GM21737 (cell line): ENCODE measurements at regions not wholly inside any gene's neighbourhood (a gene's known extent, or its start where the extent isn't known, plus 50 kb on each side); places are given as distances from the start of the nearest gene placed in this dataset.
A peak's percentile ranks its signal among the peaks of the same experiment; 100 is the strongest.
"Not testable (repeated sequence)": the region's sequence is repeated elsewhere in the genome, so short reads cannot be mapped to it uniquely, and the experiment has no call there.

Source experiments
- ATAC-seq: cut with Tn5 transposase; IDR thresholded peaks from one replicate; pipeline ENCODE4 v1.9.1; 2021; ENCODE audit warnings: mild to moderate bottlenecking, moderate library complexity; ENCODE audit not compliant: unreplicated experiment

- no peak for ATAC-seq
These were observed 138.6 kb downstream of the SPRY1 start for GRCh38 chr4:123535037-123535748.

DNA sequence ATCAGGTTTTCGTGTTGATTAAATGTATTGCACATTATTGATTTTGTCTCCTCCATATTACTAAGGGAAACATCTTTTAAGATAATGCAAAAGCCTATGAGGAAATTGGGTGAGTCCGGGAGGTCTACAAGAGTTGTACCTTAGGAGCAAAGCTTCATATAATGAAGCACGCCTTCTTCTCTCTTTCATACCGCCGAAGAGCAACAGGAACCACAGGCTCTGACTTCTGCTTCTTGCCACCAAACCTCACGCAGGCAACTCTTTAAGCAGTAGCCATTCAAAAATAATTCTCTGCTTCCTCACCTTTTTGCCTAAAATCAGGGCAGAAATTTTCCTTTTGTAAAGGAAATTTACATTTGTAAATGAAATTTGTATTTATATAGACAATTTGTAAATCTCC is 139.6 kb downstream of the SPRY1 start:
- peak; percentile 68 for ATAC-seq

DNA sequence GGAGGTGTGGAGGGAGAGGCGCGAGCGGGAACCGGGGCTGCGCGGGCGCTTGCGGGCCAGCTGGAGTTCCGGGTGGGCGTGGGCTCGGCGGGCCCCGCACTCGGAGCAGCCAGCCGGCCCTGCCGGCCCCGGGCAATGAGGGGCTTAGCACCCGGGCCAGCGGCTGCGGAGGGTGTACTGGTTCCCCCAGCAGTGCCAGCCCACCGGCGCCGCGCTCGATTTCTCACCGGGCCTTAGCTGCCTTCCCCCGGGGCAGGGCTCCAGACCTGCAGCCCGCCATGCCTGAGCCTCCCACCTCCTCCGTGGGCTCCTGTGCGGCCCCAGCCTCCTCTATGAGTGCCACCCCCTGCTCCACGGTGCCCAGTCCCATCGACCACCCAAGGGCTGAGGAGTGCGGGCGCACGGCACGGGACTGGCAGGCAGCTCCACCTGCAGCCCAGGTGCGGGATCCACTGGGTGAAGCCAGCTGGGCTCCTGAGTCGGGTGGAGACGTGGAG is 141.4 kb downstream of the SPRY1 start:
- not testable (repeated sequence) for ATAC-seq

- no peak for ATAC-seq
These were observed 149.3 kb downstream of the SPRY1 start for GRCh38 chr4:123545667-123546572.

- no peak for ATAC-seq
These were observed 150.0 kb downstream of the SPRY1 start for GRCh38 chr4:123546573-123547060.

DNA sequence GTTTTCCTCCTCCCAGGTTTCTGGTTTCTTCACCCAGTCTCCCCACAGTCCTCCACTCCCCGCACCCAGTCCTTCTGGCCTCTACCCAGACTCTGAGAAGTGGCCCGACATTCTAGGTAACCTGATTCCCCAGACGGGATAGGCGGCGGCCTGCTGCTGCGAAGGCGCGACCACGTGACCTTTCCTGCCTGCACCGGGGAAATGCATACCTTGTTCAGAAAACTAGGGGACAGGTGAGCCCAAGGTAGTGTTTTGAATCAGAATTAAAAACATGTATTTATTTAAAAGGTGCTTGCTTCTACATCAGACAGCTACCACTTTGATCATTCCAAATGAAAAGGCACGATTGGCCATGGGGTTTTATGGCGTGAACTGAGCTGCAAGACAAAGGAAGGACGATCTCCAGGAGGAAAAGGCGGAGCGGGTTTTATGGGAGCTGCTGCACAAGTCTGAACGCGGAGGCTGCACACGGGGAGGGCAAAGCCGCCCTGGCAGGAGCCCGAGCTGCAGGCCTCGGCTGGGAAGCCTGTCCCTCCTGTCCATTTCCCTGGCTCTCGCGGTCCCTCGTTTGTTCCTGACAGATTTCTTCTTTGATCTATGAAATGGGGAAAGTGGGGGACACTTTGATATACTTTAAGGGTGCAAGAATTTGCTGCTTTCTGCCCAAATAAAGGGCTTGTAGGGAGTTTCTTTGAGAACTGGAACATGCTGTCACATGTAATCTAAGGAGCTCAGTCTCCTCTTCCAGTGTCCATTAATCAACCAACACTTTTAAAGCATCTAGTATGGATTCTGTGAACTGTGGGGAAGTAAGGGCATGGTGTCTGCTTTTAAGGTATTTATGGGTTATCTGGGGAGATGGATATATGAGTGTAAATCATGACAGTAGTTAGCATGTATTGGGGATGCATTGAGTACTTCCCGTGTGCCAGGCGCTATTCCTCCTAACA is 150.9 kb downstream of the SPRY1 start:
- no peak for ATAC-seq

DNA sequence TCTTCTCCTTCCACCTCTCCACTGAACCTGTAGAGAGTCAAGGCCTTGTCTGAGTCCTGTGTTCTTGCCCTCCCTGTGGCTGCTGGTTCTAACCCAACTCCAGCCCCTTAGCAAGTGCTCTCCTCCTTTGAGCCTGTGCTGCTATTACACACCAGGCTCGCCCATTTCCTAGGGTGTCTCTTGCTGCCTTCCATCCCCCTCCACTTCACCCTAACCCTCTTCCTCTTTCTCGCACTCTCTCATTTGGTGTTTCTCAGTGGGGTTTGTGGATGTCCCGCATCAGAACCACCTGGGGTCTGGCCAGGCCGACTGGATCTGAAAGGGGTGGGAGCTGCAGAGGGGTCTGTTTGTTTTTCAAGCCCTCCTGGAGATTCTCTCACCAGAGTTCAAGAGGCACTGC is 156.7 kb downstream of the SPRY1 start:
- ATAC-seq: no peak

DNA sequence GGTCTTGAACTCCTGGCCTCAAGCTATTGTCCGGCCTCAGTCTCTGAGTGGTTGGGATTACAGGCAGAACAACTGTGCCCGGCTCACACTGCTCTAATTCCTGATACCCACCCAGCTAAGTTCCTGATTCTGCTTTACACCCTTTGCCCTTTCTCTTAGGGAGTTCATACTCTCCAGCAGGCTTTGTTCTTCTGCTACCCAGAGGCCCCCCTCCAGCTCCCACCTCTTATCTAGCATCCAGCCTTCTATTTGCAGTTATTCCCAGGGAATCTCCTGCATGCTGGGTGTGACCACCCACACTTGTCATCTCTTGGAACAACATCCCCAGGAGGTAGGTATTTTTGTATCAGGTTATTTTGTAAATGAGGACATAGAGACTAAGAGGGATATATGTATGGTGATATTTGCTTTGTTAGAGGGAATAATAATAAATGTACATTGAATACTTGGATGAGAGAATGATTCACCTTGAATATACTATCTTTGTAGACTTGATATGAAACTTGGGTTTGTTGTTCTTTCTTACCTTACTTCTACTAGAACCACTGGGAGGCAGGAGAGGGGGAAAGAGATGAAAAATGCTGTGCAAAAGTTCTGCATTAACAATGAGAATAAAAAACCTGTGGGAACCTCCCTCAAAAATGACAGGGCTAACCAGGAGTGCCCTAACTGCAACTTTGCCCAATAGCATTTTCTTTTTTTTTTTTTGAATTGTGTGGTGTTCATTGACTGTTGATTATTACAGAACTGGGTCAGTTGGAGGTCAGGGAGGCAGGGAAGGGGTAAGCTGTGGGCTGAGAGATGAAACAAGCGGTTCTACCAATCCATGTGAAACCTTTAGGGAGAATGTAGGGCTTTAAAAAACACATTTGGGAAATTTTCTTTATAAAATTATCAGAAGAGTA is 157.4 kb downstream of the SPRY1 start:
- ATAC-seq: no peak

- ATAC-seq: no peak
These were observed 158.2 kb downstream of the SPRY1 start for GRCh38 chr4:123554801-123555232.

- no peak for ATAC-seq
These were observed 158.7 kb downstream of the SPRY1 start for GRCh38 chr4:123555233-123555806.

DNA sequence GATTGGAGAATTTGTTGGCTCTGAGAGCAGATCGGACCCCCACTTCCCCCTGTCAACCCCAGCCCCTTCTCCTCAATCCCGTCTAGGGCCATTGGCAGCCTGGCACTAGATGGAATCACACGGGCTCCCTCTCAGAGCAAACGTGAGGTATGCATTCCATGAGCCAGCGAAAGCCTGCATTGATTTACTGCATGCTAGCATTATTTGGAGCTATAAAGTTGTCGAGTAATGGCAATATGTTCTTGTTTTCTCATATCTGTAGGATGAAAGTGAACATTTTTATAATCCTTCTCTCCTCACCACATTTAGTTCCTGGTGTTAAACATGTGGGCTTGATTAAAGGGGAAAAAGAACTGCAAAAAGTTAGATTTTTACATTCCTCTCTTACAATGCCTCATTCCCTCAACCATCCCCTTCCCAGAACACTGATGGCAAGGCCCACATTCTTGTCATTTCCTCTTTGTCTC is 159.2 kb downstream of the SPRY1 start:
- ATAC-seq: no peak

- no peak for ATAC-seq
These were observed 159.9 kb downstream of the SPRY1 start for GRCh38 chr4:123556526-123556925.

DNA sequence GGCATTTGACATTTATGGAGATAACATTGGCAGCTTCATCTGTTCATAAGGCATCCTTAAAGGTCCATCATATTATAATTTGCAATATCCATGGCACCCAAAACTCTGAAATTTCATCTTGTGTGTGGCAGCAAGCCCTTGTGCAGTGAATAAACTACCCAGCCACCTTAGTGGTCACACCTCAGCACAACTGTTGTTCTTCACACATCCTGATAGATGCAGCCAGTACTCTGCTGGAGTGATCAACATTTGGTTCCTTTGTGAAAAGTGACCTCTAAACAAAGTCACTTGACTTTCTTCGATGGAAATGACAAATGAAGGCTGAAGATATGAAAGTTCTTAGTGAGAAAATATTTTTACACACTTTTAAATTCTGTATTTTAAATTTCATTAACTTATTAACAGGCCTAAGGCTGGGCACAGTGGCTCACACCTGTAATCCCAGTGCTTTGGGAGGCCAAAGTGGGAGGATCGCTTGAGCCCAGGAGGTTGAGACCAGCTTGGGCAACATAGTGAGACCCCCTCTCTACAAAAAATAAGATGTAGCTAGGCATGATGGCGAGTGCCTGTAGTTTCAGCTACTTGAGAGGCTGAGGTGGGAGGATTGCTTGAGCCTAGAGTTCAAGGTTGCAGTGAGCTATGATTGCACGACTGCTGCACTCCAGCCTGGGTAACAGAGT is 161.4 kb downstream of the SPRY1 start:
- ATAC-seq: no peak

DNA sequence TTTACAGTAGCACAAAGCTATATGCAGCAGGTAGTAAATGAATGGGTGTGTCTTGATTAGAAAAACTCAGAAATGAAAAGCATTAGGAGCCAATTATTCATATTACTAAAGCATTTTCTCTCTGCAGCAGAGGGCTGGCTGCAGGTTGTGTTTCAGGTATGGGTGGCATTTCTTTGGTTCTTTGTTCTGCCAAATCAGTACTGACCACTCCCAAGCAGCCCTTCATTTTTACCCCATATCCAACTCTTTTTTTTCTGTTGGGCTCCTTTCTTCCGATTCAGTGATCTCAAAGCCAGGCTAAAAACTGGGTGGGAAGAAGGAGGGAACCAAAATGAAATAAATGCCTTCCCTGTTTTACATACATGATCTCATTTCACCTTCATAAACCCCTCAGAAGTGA is 162.3 kb downstream of the SPRY1 start:
- no peak for ATAC-seq

DNA sequence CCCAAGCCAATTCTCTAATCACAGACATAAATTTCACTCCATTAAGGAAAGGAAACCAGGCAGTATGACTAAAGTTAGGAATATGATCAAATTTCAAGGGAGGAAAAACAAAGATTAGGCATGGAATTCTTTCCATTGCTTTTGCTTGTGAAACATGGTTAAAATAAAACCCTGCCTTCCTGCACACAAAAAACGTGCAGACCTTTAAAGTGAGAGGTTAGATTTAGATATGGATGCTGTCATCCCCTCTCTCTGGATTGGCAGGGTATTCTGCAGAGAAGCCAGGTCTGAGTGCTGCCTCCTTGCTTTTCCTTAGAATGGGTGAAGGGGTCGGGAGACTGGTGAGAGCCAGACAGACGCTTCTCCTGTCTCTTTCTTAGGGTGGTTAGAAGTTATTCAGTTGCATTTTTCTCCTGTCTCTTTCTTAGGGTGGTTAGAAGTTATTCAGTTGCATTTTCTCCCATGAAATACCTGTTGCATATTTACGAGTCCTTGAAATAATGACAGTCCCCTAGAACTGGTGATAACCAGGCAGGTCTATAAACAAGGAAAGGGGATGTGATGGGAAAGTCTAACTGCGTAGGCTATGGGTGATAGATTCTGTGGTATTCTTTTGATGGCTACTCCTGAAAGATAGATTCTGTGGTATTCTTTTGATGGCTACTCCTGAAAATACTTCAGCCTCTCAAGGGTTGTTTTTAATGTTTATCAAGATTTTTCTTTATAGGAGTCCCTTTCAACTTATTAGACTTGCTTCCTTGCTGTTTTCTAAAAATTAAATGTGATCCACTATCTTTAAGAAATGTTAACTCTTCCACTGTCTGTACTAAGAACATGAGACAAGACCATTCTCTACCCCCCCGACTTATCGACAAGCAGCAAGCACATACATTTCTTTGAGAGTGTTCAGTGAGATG is 163.6 kb downstream of the SPRY1 start:
- ATAC-seq: no peak

- ATAC-seq: no peak
These were observed 164.9 kb downstream of the SPRY1 start for GRCh38 chr4:123561525-123561924.

DNA sequence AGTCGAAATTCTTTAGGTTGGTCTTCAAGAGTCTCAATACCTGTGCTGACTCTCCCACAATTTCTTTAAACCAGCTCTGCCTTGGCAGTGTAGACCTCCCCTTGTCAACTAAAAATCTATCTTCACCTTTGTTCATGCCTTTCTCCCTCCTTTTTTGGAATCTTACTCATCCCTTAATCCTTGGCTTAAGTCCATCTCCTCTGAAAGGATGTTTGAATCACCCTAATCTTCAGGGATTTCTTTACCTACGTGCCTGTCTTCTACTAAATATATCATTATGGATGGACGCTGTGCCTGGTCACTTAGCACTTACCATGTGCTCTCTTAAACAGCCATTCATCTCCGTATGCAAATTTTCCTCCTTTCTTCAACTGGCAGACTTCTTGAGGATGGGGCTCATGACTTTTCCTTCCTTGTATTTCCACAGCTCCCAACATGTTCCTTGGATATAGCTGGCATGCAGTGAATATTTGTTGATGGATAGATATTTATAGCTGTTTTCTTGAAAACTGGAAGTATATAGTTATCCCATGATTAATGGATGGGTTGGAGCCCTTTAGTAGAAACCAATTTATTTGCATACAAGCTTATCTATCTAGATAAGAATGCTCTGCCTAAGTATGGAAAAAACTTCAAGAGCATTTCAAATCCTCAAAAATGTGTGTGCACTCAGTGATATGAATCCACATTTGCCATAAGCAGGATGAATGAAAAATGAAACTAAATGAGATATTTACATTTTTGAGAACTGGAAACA is 166.6 kb downstream of the SPRY1 start:
- no peak for ATAC-seq
